Activated CD4-positive, alpha-beta T cell treated with anti-CD3 and anti-CD28 coated beads for 36 hours (primary cell): ENCODE measurements at regions not wholly inside any gene's neighbourhood (a gene's known extent, or its start where the extent isn't known, plus 50 kb on each side); places are given as distances from the start of the nearest gene placed in this dataset.

ENCODE experiments used
- ATAC-seq: fragments of 200-7000 bp; cut with Tn5 transposase; one replicate; pipeline ENCODE4 v1.10.0; 2021; ENCODE audit warnings: mild to moderate bottlenecking, moderate library complexity
- CTCF ChIA-PET: fragments of 350-600 bp; sonication (Branson Sonifier 250); formaldehyde crosslinking; loops from one replicate; lab custom pipeline; 2021; ENCODE audit warnings: antibody characterized with exemption; lab: Charles Lee
- POLR2A ChIA-PET: fragments of 350-600 bp; sonication (Branson Sonifier 250); formaldehyde crosslinking; loops from one replicate; lab custom pipeline; 2021; ENCODE audit warnings: antibody characterized with exemption, inconsistent platforms; lab: Charles Lee
- DNase-seq: peaks from one replicate; pipeline ENCODE4 v3.0.0-alpha.2; 2020
- H3K27ac Mint-ChIP-seq: one replicate; pipeline ENCODE4 v1.8.0; 2021; ENCODE audit warnings: mixed read lengths
- H3K27me3 Mint-ChIP-seq: one replicate; pipeline ENCODE4 v1.8.0; 2021; ENCODE audit warnings: mixed read lengths
- H3K36me3 Mint-ChIP-seq: one replicate; pipeline ENCODE4 v1.8.0; 2021; ENCODE audit warnings: low read depth, mixed read lengths
- H3K4me1 Mint-ChIP-seq: one replicate; pipeline ENCODE4 v1.8.0; 2021; ENCODE audit warnings: mixed read lengths
- H3K4me3 Mint-ChIP-seq: one replicate; pipeline ENCODE4 v1.8.0; 2021; ENCODE audit warnings: mild to moderate bottlenecking, moderate library complexity, mixed read lengths
- H3K9me3 Mint-ChIP-seq: one replicate; pipeline ENCODE4 v1.8.0; 2021; ENCODE audit warnings: low read depth, mixed read lengths
- intact Hi-C, 2 experiments: fragments of 100-400 bp; cut with DNase I in 1 of 2; cut with micrococcal nuclease in 1 of 2; formaldehyde crosslinking; loops; one replicate each; pipeline versions ENCODE4 v1.14.2 to v1.15.1; 2022 to 2024; cut with DNase I, micrococcal nuclease

GRCh38 chr13:84569366-84569765, 687.1 kb upstream of the SLITRK1 start:
- no peaks in the 10 kb centered on the region for H3K36me3 Mint-ChIP-seq
- no peak overlapping the region for H3K27ac Mint-ChIP-seq
- CTCF ChIA-PET = no interaction called here
- H3K27me3 Mint-ChIP-seq = no peaks in the 10 kb centered on the region
- no peak for ATAC-seq
- H3K4me3 Mint-ChIP-seq = no peak overlapping the region
- POLR2A ChIA-PET = no interaction called here
- no peak for DNase-seq
- intact Hi-C loops = no loop called here
- H3K4me1 Mint-ChIP-seq = no peaks in the 10 kb centered on the region
- H3K9me3 Mint-ChIP-seq = peaks cover 2% of the 10 kb centered on the region

GRCh38 chr13:84567848-84568247, 685.6 kb upstream of the SLITRK1 start:
- Mint-ChIP-seq H3K27me3 (no peaks in the 10 kb centered on the region), H3K27ac (no peak overlapping the region), H3K4me1 (no peaks in the 10 kb centered on the region), H3K36me3 (no peaks in the 10 kb centered on the region), H3K4me3 (no peak overlapping the region), H3K9me3 (peaks cover 2% of the 10 kb centered on the region)
- CTCF ChIA-PET = no interaction called here
- DNase-seq (no peak), ATAC-seq (no peak)
- POLR2A ChIA-PET = no interaction called here
- intact Hi-C loops = no loop called here

- Mint-ChIP-seq H3K9me3 (peaks cover 2% of the 10 kb centered on the region), H3K27me3 (no peaks in the 10 kb centered on the region), H3K27ac (no peak overlapping the region), H3K4me3 (no peak overlapping the region), H3K36me3 (no peaks in the 10 kb centered on the region), H3K4me1 (no peaks in the 10 kb centered on the region)
- intact Hi-C loops = no loop called here
- DNase-seq (no peak), ATAC-seq (no peak)
- ChIA-PET CTCF (no interaction called here), POLR2A (no interaction called here)
Observed at GRCh38 chr13:84566780-84567179, 684.5 kb upstream of the SLITRK1 start.

DNA sequence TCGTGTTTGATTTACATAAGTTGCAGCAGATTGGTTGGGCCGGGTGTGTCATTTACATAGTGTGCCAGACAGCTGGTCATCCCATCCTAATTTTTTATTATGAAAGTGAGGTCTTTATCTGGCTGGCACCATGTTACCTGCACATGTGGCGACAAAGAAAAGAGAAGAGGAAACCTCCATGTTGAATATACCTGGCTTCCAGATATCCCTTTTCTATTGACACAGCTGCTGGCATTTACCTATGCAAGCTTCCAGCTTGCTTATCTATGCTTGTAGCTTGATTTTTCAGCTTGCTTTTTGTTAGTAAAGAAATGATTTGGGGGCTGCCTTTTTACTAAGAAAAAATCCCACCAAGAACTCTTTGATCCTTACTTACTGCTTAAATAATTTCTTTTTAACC, 681.3 kb upstream of the SLITRK1 start:
- no peak for DNase-seq
- H3K27ac Mint-ChIP-seq = no peak overlapping the region
- CTCF ChIA-PET = no interaction called here
- H3K9me3 Mint-ChIP-seq = peaks cover 2% of the 10 kb centered on the region
- POLR2A ChIA-PET = no interaction called here
- no peaks in the 10 kb centered on the region for H3K4me1 Mint-ChIP-seq
- H3K4me3 Mint-ChIP-seq = no peak overlapping the region
- no peaks in the 10 kb centered on the region for H3K36me3 Mint-ChIP-seq
- ATAC-seq = no peak
- intact Hi-C loops = no loop called here
- no peaks in the 10 kb centered on the region for H3K27me3 Mint-ChIP-seq

GRCh38 chr13:84553227-84553626, 671.0 kb upstream of the SLITRK1 start:
- H3K27ac Mint-ChIP-seq = no peak overlapping the region
- H3K9me3 Mint-ChIP-seq = no peaks in the 10 kb centered on the region
- H3K4me3 Mint-ChIP-seq = no peak overlapping the region
- intact Hi-C loops = no loop called here
- H3K27me3 Mint-ChIP-seq = peaks cover 2% of the 10 kb centered on the region
- H3K4me1 Mint-ChIP-seq = no peaks in the 10 kb centered on the region
- no peaks in the 10 kb centered on the region for H3K36me3 Mint-ChIP-seq
- ChIA-PET POLR2A (no interaction called here), CTCF (no interaction called here)
- no peak for DNase-seq
- no peak for ATAC-seq

GRCh38 chr13:84543962-84544361, 661.7 kb upstream of the SLITRK1 start:
- H3K9me3 Mint-ChIP-seq = no peaks in the 10 kb centered on the region
- intact Hi-C loops = no loop called here
- DNase-seq (no peak), ATAC-seq (no peak)
- H3K4me1 Mint-ChIP-seq = no peaks in the 10 kb centered on the region
- no peaks in the 10 kb centered on the region for H3K27me3 Mint-ChIP-seq
- no peaks in the 10 kb centered on the region for H3K36me3 Mint-ChIP-seq
- POLR2A ChIA-PET = no interaction called here
- no peak overlapping the region for H3K4me3 Mint-ChIP-seq
- H3K27ac Mint-ChIP-seq = no peak overlapping the region
- CTCF ChIA-PET = interaction anchor here (0.6 kb wide), 1 partner anchor 15 kb away, joined by 3 read pairs; no protein-coding TSS in a partner anchor

DNA sequence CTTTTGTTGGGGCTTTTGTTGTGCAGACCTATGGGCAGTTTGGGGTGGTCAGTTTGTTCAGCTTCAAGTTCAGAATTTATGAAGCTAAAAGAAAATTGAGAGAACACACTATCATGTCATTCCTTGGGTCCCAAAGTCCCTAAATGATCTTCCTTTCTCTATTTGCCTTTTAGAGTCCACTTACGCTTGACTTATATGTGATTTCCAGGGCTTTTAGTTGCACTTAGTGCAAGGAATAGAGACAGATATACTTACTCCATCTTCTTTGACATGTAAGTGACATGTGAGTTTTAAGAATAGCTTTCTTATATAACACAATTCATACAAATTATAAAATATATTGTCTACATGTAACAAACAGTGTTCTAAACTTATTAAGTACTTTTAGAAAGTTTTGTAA, 660.1 kb upstream of the SLITRK1 start:
- H3K27ac Mint-ChIP-seq = no peak overlapping the region
- DNase-seq (no peak), ATAC-seq (no peak)
- no peaks in the 10 kb centered on the region for H3K9me3 Mint-ChIP-seq
- no peaks in the 10 kb centered on the region for H3K36me3 Mint-ChIP-seq
- H3K4me3 Mint-ChIP-seq = no peak overlapping the region
- POLR2A ChIA-PET = no interaction called here
- CTCF ChIA-PET = no interaction called here
- no peaks in the 10 kb centered on the region for H3K27me3 Mint-ChIP-seq
- no peaks in the 10 kb centered on the region for H3K4me1 Mint-ChIP-seq
- intact Hi-C loops = no loop called here

DNA sequence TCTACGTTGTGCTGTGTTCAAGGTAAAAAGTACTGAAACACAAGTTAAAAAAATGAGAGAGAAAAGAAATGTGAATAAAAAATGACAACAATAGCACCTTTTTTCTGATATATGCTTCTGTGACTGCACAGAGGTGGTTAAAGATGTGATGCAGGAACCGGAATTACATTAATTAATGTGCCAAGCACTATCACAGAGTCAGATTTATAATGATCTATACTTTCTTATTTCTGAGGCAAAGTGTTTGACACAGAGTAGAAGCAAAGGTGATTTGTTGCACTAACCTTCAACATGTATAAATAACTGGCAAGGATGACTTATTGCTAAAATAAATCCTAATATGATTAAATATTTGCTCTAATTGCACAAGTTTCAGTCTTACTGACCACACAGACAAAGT, 654.6 kb upstream of the SLITRK1 start:
- Mint-ChIP-seq H3K36me3 (no peaks in the 10 kb centered on the region), H3K27me3 (no peaks in the 10 kb centered on the region), H3K4me3 (no peak overlapping the region), H3K27ac (no peak overlapping the region), H3K9me3 (no peaks in the 10 kb centered on the region), H3K4me1 (no peaks in the 10 kb centered on the region)
- CTCF ChIA-PET = no interaction called here
- ATAC-seq (no peak), DNase-seq (no peak)
- intact Hi-C loops = no loop called here
- POLR2A ChIA-PET = no interaction called here

DNA sequence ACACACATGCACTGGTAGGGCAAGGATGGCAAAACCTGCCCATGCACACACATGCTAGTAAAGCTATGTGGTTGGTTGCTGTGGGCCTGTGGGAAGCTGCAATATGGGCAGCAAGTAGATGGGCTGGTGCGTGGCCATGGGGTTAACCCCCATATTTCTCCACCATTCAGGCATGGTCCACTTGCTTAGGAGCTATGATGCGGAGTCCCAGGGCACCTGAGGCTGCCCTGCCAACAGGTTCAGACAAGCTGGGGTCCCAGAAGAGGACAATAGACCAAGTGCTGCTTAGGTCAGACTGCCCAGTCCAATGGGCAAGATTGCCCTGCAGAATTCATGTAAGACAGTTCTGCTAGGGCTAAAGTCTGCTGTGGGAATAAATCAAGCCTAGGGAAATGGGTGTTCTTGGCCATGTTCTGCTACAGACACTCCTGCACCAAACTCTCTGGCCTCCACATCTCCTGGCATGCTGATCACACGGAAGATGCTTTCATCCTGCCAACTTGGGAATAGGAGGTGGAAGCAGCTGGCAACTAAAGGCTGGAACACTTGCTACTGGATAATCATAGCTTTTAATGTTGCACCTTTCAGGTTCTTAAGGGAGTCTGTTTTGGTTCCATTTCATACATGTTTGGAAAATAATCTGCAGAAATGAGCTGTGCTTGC, 646.3 kb upstream of the SLITRK1 start:
- no peak for DNase-seq
- no peaks in the 10 kb centered on the region for H3K27me3 Mint-ChIP-seq
- H3K9me3 Mint-ChIP-seq = peaks cover 1% of the 10 kb centered on the region
- no peak overlapping the region for H3K27ac Mint-ChIP-seq
- no peak for ATAC-seq
- H3K4me1 Mint-ChIP-seq = no peaks in the 10 kb centered on the region
- POLR2A ChIA-PET = no interaction called here
- intact Hi-C loops = no loop called here
- H3K4me3 Mint-ChIP-seq = no peak overlapping the region
- CTCF ChIA-PET = interaction anchor here (0.7 kb wide), 1 partner anchor 15 kb away, joined by 3 read pairs; no protein-coding TSS in a partner anchor
- no peaks in the 10 kb centered on the region for H3K36me3 Mint-ChIP-seq

DNA sequence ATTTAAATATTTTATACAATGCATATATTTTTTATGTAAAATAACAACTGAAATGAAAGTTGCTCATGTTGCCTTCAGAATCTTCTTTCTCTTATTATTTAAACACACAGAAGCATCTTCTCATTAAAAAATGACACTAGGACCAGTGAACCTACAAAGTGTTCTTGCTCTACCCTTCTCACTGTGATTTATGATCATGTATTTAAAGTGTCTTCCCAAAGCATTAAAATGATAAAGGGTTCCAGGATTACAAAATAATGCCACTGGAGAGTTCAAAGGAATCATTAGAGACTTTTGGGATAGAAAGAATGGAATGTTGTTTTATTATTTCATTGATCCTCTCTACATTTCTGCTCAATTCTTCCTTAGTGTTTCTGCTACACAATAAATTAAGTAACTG, 643.6 kb upstream of the SLITRK1 start:
- no peaks in the 10 kb centered on the region for H3K36me3 Mint-ChIP-seq
- no peak overlapping the region for H3K4me3 Mint-ChIP-seq
- CTCF ChIA-PET = interaction anchor here (0.6 kb wide), 1 partner anchor 16 kb away, joined by 3 read pairs; no protein-coding TSS in a partner anchor
- no peaks in the 10 kb centered on the region for H3K4me1 Mint-ChIP-seq
- H3K27me3 Mint-ChIP-seq = no peaks in the 10 kb centered on the region
- peaks cover 5% of the 10 kb centered on the region for H3K9me3 Mint-ChIP-seq
- DNase-seq (no peak), ATAC-seq (no peak)
- intact Hi-C loops = no loop called here
- no peak overlapping the region for H3K27ac Mint-ChIP-seq
- POLR2A ChIA-PET = no interaction called here

DNA sequence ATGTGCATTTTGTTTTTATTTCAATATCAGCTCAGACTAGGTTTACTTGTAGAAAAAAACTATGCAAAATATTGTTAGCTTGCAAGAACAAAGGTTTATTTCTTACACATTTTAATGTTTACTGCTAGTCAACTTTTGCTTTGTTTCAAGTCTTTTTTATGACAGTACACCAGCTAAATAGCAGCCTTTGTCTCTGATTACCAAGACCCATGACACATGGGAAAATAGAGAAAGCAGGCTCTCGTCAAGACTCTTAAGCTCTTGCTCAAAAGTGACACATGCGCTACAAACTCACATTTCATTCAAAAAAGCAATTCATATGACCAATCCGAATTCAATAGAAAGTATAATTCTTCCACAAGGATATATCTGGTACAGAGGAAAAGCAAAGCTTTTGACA, 642.3 kb upstream of the SLITRK1 start:
- Mint-ChIP-seq H3K27ac (no peak overlapping the region), H3K27me3 (no peaks in the 10 kb centered on the region), H3K36me3 (no peaks in the 10 kb centered on the region), H3K9me3 (peaks cover 5% of the 10 kb centered on the region), H3K4me1 (no peaks in the 10 kb centered on the region), H3K4me3 (no peak overlapping the region)
- POLR2A ChIA-PET = no interaction called here
- CTCF ChIA-PET = no interaction called here
- intact Hi-C loops = no loop called here
- no peak for DNase-seq
- no peak for ATAC-seq

DNA sequence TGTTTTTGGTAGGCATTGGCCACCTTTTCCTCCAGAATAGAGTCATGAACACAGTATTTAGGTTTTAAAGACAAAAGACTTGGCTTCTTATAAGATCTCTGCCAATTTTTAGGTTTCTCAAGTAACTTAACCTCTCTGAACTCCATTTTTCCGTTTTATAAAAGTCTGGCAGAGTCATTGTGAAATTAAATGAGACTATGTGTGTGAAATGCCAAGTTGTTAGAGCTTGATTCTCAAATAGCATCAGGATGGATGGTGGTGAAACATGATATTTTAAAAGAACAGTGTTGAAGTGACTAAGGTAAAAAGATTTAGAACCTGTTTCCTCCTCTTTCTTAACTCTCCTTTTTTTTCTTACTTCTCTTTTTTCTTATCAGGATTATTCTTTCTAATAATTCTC, 617.7 kb upstream of the SLITRK1 start:
- Mint-ChIP-seq H3K27me3 (no peaks in the 10 kb centered on the region), H3K4me3 (no peak overlapping the region), H3K27ac (no peak overlapping the region), H3K9me3 (peaks cover 2% of the 10 kb centered on the region), H3K36me3 (no peaks in the 10 kb centered on the region), H3K4me1 (no peaks in the 10 kb centered on the region)
- no peak for ATAC-seq
- DNase-seq = no peak
- intact Hi-C loops = no loop called here
- ChIA-PET POLR2A (no interaction called here), CTCF (no interaction called here)
